Uterus (tissue), 2 donors: ENCODE measurements at regions not wholly inside any gene's neighbourhood (a gene's known extent, or its start where the extent isn't known, plus 50 kb on each side); places are given as distances from the start of the nearest gene placed in this dataset.

Experiments used
- POLR2A ChIP-seq, 2 donors: fragments of 450-650 bp; IDR thresholded peaks; one replicate each; pipeline ENCODE4 v1.6.1; 2016; ENCODE audit warnings: antibody characterized with exemption in 2 of 2, mild to moderate bottlenecking in 1 of 2, moderate library complexity in 1 of 2
- TF ChIP-seq, protein P1 (sequence below), 4 experiments: fragments of 200-600 bp in 2 of 4; fragments of 450-650 bp in 2 of 4; sonication (generic) in 2 of 4; IDR thresholded peaks; one replicate each; pipeline ENCODE4 v1.5.1; 2016 to 2019; ENCODE audit warnings: antibody characterized with exemption in 4 of 4, mild to moderate bottlenecking in 2 of 4, moderate library complexity in 1 of 4

DNA sequence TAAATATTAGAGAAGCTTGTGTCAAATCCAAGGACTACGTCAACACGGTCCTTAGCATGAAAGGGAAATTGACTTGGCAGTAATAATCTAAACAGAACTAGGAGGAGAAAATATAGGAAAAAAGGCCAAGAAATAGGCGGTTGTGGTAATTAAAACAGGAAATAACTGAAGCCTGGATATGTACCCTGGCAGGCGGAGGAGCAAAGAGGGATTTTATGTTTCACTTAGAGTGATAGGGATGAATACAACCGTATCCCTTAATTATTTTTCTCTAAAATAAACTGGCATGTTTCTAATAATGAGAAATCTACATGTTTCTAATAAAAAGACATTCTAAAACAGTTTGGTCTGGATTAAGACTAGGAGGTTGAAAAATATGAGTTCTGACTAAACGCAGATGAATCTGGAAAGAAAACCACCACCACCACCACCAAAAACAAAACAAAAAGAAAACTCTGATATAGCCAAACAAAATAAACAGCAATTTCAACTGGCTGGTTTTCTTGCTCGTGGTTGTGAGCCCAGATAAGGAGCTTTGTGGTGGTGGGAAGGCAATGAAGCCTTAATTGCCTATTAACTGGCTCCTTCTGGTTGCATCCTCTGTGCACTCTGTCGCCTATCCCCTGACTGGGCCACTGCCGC, 334.2 kb upstream of the SNX7 start:
- TF ChIP-seq, protein P1, sequence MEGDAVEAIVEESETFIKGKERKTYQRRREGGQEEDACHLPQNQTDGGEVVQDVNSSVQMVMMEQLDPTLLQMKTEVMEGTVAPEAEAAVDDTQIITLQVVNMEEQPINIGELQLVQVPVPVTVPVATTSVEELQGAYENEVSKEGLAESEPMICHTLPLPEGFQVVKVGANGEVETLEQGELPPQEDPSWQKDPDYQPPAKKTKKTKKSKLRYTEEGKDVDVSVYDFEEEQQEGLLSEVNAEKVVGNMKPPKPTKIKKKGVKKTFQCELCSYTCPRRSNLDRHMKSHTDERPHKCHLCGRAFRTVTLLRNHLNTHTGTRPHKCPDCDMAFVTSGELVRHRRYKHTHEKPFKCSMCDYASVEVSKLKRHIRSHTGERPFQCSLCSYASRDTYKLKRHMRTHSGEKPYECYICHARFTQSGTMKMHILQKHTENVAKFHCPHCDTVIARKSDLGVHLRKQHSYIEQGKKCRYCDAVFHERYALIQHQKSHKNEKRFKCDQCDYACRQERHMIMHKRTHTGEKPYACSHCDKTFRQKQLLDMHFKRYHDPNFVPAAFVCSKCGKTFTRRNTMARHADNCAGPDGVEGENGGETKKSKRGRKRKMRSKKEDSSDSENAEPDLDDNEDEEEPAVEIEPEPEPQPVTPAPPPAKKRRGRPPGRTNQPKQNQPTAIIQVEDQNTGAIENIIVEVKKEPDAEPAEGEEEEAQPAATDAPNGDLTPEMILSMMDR (IDR thresholded peaks at IDR 0.05), result no peak
- no peak for TF ChIP-seq POLR2A (IDR thresholded peaks at IDR 0.05)
